Thoracic aorta (tissue), 2 donors: ENCODE measurements at regions not wholly inside any gene's neighbourhood (a gene's known extent, or its start where the extent isn't known, plus 50 kb on each side); places are given as distances from the start of the nearest gene placed in this dataset.

Source experiments
- ATAC-seq: fragments of 150-250 bp; one replicate; pipeline ENCODE4 v1.8.0; 2017; ENCODE audit warnings: low read depth; ENCODE audit not compliant: insufficient number of reproducible peaks, low FRiP score
- DNase-seq: peaks from one replicate; pipeline ENCODE4 v3.0.0-alpha.2; 2020; ENCODE audit warnings: low spot score
- H3K27ac ChIP-seq, 2 donors: fragments of 200-600 bp; sonication (generic); 1 replicate in 1 of 2; 2 replicates in 1 of 2; pipeline ENCODE4 v1.5.1; 2016; ENCODE audit warnings: mild to moderate bottlenecking in 2 of 2, moderate library complexity in 2 of 2
- H3K27me3 ChIP-seq: fragments of 200-600 bp; sonication (generic); replicated peaks from 2 replicates; pipeline ENCODE4 v1.6.0; 2016; ENCODE audit warnings: mild to moderate bottlenecking; ENCODE audit not compliant: insufficient read depth
- H3K36me3 ChIP-seq: fragments of 200-600 bp; sonication (generic); one replicate; pipeline ENCODE4 v1.5.1; 2016
- H3K4me1 ChIP-seq, 2 donors: fragments of 200-600 bp; sonication (generic); 1 replicate in 1 of 2; 2 replicates in 1 of 2; pipeline versions ENCODE4 v1.5.1 to v1.6.0; 2016; ENCODE audit warnings: low read depth in 2 of 2, mild to moderate bottlenecking in 1 of 2; ENCODE audit not compliant: control insufficient read depth in 1 of 2
- H3K4me3 ChIP-seq: fragments of 200-600 bp; sonication (generic); 2 replicates; pipeline ENCODE4 v1.5.1; 2016; ENCODE audit warnings: mild to moderate bottlenecking
- H3K9me3 ChIP-seq: fragments of 200-600 bp; sonication (generic); 2 replicates; pipeline ENCODE4 v1.5.1; 2016
- TF ChIP-seq, protein P1 (sequence below): fragments of 200-600 bp; sonication (generic); IDR thresholded peaks from one replicate; pipeline ENCODE4 v1.5.1; 2019; ENCODE audit warnings: antibody characterized with exemption

DNA sequence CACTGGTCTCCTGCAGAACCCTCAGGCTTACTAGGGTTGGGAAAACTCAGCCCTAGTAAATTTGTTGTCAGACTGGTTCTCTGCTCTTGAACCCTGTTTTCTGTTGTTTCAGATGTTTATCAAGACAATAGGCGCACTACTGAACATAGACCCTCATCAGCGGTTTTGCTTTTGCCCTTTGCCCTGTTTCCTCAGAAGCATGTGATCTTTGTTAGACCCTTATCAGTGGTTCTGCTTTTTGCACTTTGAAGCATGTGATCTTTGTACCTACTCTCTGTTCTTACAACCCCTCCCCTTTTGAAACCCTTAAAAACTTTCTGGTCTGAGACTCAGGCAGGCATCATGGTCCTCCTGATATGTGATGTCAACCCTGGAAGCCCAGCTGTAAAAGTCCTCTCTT, 842.2 kb upstream of the AMELY start:
- H3K4me3 ChIP-seq = no peak overlapping the region
- H3K27ac ChIP-seq = no peak overlapping the region
- no peaks in the 10 kb centered on the region for H3K4me1 ChIP-seq
- no peaks in the 10 kb centered on the region for H3K9me3 ChIP-seq
- no peak for DNase-seq
- no peaks in the 10 kb centered on the region for H3K27me3 ChIP-seq
- no peak for ATAC-seq
- no peaks in the 10 kb centered on the region for H3K36me3 ChIP-seq
- TF ChIP-seq, protein P1, sequence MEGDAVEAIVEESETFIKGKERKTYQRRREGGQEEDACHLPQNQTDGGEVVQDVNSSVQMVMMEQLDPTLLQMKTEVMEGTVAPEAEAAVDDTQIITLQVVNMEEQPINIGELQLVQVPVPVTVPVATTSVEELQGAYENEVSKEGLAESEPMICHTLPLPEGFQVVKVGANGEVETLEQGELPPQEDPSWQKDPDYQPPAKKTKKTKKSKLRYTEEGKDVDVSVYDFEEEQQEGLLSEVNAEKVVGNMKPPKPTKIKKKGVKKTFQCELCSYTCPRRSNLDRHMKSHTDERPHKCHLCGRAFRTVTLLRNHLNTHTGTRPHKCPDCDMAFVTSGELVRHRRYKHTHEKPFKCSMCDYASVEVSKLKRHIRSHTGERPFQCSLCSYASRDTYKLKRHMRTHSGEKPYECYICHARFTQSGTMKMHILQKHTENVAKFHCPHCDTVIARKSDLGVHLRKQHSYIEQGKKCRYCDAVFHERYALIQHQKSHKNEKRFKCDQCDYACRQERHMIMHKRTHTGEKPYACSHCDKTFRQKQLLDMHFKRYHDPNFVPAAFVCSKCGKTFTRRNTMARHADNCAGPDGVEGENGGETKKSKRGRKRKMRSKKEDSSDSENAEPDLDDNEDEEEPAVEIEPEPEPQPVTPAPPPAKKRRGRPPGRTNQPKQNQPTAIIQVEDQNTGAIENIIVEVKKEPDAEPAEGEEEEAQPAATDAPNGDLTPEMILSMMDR = no peak

DNA sequence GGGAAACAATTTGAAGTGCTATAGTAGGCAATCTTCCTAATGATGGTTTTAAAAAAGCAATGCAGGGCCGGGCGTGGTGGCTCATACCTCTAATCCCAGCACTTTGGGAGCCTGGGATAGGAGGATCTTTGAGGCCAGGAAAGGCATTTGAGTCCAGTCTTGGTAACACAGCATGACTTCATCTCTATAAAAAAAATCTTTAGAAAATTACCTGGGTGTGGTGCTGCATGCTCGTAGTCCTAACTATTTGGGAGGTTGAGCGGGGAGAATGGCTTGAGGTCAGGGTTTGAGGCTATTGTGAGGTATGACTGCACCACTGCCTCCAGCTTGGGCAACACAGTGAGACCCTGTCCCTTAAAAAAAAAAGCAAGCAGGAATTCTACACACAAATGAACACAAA, 835.2 kb upstream of the AMELY start:
- no peaks in the 10 kb centered on the region for H3K9me3 ChIP-seq
- TF ChIP-seq, protein P1 = no peak
- no peak overlapping the region for H3K27ac ChIP-seq
- H3K27me3 ChIP-seq = no peaks in the 10 kb centered on the region
- no peak overlapping the region for H3K4me3 ChIP-seq
- DNase-seq (no peak), ATAC-seq (no peak)
- H3K36me3 ChIP-seq = no peaks in the 10 kb centered on the region
- no peaks in the 10 kb centered on the region for H3K4me1 ChIP-seq

DNA sequence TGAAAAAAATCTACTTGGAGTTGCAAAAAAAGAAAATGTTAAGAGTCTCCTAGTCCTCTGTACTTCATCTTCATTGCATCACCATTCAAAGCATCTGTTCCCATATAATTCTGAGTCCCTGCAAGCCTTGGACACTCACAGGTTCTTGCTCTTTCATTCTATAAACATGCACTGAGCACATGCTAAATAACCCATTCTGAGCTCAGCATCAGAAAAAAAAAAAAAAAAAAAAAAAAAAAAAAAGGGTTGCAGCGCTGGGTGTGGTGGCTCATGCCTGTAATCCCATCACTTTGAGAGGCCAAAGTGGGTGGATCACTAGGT, 834.0 kb upstream of the AMELY start:
- H3K4me3 ChIP-seq = no peak overlapping the region
- ATAC-seq (no peak), DNase-seq (no peak)
- no peak overlapping the region for H3K27ac ChIP-seq
- H3K27me3 ChIP-seq = no peaks in the 10 kb centered on the region
- H3K4me1 ChIP-seq = no peaks in the 10 kb centered on the region
- H3K9me3 ChIP-seq = no peaks in the 10 kb centered on the region
- no peaks in the 10 kb centered on the region for H3K36me3 ChIP-seq
- TF ChIP-seq, protein P1 = no peak

DNA sequence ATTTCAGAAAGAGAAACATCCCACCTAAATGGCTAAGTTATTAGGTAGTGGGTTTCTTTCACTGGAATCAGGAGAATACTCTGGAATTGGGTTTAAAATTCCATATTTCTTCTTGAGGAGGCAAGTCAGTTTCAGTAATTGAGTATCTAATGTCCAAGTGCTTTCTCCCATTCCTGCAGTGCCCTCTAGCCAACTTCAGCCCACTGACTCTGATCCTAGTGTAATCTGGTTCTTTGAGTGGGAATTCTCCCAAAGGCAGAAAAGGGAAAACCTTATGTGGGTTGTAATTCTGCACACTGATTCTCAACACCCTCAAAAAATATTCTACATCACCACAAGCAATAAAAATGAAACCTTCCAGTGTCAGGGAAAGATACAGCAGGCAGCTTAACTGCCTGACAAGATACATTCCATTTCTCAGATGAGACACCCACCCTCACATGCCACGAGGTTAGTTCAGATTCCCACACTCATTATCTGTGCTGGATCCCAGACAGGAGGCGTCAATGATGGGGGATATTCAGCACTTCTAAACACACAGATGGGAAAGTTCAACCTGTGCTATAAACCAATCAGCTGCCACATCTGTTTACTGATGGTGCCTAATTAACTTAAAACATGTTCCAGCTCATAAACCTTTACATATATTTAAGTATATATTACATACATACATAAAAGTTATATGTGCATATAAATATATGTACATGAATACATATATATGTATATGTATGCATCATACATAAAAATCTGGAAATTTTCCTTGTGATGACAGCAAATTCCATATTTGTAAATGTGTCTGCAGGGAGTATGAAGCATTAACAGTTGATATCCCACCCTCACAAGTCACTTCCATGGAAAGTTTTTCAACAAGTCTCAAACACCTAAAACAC, 833.4 kb upstream of the AMELY start:
- no peaks in the 10 kb centered on the region for H3K36me3 ChIP-seq
- TF ChIP-seq, protein P1 = no peak
- no peak overlapping the region for H3K27ac ChIP-seq

DNA sequence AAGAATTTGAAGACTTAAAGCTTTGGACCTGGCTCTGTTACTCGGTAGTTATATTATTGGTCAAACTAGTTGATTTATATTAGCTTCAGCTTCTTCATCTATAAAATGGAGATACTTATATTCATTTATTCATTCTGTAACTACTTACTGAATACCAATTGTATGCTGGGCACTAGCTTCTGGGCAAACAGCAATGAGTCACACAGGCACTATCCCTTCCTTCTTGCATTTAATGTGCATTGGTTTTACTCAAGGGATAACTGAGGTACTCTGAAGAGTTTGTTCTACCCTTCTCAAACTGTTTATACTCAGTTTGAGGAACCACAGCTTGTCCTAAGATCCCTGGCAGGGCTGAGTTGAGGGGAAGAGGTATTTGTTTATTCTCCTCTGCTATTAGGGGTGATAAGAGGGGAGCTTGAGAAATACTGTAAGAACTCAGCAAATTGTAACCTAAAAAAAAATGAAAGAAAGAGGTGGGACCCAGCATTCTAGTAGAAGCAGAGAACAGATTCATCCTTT, 825.4 kb upstream of the AMELY start:
- no peak for ATAC-seq
- no peak for DNase-seq
- Histone ChIP-seq H3K27ac (no peak overlapping the region), H3K4me3 (no peak overlapping the region), H3K4me1 (no peaks in the 10 kb centered on the region), H3K9me3 (no peaks in the 10 kb centered on the region), H3K27me3 (no peaks in the 10 kb centered on the region), H3K36me3 (no peaks in the 10 kb centered on the region)
- TF ChIP-seq, protein P1 = no peak

More for the DNA sequence above, 833.4 kb upstream of the AMELY start:
- ATAC-seq (no peak), DNase-seq (no peak)
- no peaks in the 10 kb centered on the region for H3K9me3 ChIP-seq
- H3K4me3 ChIP-seq = no peak overlapping the region
- H3K4me1 ChIP-seq = no peaks in the 10 kb centered on the region
- no peaks in the 10 kb centered on the region for H3K27me3 ChIP-seq
